ENCODE measurements at regions not wholly inside any gene's neighbourhood (a gene's known extent, or its start where the extent isn't known, plus 50 kb on each side); places are given as distances from the start of the nearest gene placed in this dataset.

DNA sequence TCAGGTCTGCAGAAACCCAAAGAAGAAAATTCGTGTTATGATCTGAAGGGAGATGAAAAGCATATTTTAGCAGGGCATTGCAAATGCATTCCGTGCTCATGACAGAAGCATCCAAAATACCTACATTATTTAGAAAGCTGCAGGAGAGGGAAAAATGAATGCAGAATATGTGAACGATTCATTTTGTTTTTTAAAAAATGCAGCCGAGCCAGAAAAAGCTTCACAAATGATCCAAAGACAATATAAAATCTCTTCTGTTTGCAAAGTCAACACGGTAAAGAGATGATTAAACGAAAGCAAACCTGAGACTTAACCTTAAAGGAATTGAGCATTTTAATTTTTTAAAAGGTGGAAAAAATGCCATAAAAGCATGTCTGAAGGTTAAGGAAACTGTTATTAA lies 136.1 kb upstream of the SULF2 start:
- TF ChIP-seq, protein P1, sequence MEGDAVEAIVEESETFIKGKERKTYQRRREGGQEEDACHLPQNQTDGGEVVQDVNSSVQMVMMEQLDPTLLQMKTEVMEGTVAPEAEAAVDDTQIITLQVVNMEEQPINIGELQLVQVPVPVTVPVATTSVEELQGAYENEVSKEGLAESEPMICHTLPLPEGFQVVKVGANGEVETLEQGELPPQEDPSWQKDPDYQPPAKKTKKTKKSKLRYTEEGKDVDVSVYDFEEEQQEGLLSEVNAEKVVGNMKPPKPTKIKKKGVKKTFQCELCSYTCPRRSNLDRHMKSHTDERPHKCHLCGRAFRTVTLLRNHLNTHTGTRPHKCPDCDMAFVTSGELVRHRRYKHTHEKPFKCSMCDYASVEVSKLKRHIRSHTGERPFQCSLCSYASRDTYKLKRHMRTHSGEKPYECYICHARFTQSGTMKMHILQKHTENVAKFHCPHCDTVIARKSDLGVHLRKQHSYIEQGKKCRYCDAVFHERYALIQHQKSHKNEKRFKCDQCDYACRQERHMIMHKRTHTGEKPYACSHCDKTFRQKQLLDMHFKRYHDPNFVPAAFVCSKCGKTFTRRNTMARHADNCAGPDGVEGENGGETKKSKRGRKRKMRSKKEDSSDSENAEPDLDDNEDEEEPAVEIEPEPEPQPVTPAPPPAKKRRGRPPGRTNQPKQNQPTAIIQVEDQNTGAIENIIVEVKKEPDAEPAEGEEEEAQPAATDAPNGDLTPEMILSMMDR (IDR thresholded peaks at IDR 0.05), result no peak
- no peak for TF ChIP-seq EZH2 (IDR thresholded peaks at IDR 0.05)
